GM18907 (cell line): ENCODE measurements at regions not wholly inside any gene's neighbourhood (a gene's known extent, or its start where the extent isn't known, plus 50 kb on each side); places are given as distances from the start of the nearest gene placed in this dataset.
"Not testable (repeated sequence)": the region's sequence is repeated elsewhere in the genome, so short reads cannot be mapped to it uniquely, and the experiment has no call there.

Experiments
- ATAC-seq: cut with Tn5 transposase; IDR thresholded peaks from one replicate; pipeline ENCODE4 v1.9.1; 2021; ENCODE audit warnings: mild to moderate bottlenecking, moderate library complexity; ENCODE audit not compliant: unreplicated experiment

DNA sequence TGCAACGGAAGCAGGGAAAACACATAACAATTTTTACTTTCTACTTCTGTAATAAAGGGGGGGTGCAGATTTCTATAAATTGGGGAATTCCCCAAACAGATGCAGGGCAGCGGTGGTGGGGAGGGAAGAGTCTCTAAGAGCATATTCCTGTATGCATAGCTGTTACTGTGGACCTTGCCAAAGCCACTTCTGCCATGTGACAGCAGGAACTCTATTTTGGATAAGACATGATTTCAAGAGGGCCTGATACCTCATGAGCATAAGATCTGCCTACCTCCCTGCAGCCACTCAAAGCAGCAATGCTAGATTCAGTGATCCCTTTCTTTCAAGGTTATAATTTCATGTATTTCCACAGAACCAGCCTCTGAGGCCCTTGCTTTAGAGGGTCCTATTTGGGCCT, 86.2 kb upstream of the CNKSR3 start:
- no peak for ATAC-seq

DNA sequence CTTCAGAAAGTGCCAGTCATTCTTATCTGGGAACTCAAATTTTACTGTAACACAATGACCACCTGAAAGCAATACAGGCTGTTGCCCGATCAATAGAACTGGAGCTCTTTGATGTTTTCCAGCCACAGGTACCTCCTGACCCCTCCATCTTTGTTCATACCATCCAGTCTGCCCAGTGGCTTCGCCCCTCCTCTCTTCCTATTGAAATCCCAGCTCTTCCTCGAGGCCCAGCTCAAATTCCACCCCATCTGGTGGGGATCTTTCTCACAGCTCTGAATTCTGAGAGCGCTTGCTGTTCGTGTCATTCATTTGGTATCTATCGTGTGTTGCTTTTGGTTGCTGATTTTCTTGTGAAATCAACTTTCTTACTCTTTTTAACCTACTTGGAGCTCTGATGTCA, 87.9 kb upstream of the CNKSR3 start:
- ATAC-seq = no peak

DNA sequence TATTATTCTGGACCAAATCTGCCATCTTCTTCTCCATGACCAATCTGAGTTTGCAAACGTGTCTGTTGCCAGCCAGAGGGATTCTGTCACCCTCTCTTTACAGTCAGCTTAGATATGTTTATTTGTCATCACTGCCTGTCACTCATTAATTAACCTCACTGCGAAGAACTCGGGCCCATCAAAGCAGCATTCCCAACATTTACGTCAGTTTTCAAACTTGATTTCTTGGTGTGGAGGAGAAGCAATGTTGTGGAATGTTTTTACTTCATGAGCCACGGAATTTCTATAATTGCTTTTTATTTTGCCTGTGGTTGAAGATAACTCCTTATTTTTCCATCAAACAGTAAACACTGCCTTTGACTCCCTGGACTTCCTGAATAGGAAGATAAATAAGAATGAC, 91.8 kb upstream of the CNKSR3 start:
- ATAC-seq = no peak

DNA sequence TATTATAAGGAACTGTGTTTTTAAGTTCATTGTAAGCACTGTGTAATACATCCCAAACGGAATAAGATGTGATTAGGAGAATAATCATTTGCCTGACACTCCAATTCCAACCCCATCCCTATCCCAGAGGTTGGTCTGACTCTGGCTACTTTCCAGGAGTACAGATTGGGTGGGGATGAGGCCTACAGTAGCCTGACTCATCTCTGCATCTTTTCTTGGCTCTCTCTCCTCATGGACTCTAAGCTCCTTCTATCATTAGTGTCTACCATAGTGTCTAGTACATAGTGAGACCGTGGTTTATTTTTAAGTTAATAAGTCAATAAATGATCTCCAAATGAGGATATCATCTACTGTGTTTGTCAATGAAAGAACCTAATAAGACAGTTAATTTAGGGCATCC, 92.2 kb upstream of the CNKSR3 start:
- no peak for ATAC-seq

DNA sequence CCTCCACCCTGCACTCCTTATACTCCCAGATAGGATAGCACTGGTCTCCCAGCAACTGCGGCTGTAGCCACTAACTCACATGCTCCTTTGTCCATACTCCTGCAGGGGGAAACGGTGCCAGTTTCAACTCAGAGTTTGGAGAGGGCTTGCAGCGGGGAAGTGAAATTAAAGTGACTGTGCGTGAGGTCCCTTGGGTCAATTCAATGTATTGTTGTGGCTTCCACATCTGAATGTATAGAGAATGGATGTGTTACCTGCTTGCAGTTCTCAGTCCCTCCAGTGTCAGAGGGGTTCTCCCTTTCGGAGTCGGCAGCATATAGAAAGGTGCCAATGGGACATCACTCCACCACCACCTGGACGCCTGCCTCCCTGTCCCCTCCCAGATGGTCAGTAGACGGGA, 93.6 kb upstream of the CNKSR3 start:
- ATAC-seq = no peak

DNA sequence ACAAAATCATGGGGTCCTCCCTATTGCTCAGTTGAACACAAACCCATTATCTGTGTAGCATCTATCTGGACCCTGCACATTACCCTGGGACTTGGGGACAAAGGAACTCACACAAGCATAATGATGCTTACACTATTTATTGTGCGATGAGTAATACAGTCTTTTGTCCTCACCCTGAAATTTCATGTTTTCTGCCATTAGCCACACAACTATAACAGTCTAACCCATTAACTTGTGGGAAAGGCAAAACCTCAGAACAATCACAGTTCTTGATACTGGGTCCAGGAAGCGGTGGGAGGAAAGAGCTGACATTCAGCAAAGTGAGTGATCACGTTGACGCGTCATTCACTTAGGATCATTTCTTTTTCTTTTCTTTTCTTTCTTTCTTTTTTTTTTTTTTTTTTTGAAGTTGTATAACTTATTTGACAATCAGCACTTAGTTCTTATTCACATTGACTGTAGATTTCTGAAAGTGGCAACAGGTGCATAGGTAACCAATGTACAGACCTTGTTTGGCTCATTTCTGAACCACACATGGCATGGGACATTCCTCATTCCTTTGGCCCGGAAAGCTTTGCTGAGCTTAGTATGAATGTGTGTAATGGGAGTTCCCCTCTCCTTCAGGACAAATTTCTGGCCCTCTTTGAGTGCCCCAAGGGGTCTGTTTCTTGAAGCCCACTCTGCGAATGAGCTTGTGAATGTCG, 94.8 kb upstream of the CNKSR3 start:
- ATAC-seq = peak; percentile 63

DNA sequence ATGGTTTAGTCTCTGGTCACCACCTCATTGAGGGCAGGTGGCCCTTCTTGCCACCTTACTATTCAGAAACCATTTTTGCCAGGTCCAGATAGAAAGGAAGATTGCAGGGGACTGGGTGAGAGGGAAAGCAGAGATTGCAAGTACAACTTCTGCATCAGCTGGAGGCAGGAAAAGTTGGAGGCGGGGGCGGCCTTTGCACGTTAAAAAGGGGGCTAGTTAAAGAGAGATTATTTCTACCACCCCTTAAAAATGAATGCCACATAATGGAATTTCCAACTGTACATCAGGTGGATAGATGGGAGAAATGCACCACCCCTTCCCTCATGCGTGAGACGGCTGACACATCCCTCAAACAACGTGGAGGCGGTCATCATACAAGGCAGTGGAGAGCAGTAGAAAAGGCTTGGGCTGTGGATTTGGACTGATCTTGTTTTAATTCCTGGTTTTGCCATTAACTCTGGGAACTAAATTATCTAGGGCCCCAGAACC, 95.4 kb upstream of the CNKSR3 start:
- ATAC-seq = no peak

DNA sequence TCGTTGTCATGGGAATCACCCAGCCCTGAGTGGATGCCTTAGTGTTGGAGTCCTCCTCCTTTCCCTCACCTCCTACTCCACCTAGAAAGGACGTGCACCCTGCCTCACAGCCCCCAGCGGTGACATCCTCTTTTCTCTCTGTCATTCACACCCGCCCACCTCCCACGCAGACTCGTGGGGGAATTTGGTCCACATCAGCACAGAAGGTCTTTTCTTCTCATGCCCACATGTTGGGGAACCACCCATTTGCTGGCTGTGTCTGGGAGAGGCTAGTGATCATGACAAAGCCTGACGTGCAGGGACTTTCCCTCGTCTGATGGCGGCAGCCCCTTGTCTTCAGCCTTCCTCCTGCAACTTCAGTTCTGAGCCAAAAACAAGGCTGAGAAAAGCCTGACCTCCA, 96.0 kb upstream of the CNKSR3 start:
- ATAC-seq = peak; percentile 87

DNA sequence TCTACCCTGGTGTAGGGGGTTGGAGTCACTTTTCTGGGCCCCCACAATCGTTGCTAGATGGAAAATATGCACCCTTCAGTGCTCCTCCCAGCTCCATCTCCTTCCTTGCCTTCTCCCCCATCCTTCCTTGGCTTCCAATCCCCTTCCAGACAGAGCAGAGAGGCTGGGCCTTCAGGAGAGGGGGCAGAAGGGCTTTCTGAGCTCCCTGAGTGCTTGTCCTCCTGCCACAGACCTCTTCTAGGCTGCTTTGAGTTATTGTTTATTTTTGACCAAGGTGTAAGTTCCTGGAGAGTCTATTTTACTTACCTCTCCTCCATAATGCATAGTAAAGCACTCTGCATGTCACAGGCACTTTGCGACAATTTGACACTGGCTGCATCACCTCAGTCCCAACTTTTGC, 96.4 kb upstream of the CNKSR3 start:
- no peak for ATAC-seq

DNA sequence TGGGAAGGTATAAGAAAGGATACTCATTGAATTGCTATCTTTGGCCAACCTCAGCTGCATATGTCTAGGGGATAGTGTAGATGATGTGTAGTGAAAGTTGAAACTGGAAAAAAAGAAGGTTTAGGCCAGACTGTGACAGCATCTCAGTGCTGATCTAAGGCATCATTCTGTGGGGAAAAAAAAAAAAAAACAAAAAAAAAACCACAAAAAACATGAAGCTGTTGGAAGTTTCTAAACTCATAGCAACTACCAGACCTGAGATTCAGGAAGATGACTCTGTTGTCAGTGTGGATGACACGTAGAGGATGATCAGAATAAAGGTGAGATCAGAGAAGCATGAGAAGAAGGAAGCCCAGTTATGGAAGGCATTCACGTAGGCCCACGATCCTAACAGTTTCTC, 100.8 kb upstream of the CNKSR3 start:
- ATAC-seq = peak; percentile 34

DNA sequence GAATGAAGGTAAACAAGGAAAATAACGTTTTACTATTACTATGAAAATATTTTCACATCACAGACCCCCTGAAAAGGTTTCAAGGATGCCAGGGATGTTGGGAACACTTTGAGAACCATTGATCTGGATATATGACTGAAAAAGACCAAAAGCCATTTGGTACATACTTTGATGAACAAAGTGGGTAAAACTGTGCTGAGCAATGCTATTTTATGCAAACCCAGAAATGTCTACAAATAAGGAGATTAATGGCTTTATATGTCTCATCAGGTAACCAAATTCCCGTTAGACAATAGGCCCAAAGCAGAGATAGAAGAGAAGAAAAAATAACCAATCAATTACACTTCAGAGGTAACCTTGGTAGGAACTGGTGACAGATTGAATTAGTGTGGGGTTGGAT, 101.4 kb upstream of the CNKSR3 start:
- ATAC-seq = no peak

DNA sequence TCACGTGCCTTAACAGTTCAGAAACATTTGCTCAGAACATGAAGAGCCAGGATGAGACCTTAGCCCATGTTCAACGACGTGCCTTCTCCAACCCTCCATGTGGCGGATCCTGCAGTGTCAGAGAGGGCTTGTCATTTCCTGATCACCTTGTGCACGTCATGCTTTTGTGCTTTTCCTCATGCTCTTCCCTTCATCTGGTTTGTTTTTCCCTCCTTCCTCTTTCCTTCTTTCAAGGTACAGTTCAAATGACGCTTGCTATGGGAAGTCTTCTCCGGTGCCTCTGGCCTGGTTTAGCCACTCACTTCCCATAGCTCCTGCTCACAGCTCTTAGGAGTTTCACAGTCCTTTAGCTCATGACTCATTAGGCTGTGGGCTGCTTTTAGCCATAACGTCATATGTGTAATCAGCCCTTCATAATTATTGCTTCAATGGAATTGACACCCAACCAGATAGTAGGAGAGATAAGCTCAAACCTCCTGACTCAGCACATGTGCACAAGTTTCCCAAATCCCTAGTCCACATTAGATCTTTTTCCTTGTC, 102.7 kb upstream of the CNKSR3 start:
- no peak for ATAC-seq

DNA sequence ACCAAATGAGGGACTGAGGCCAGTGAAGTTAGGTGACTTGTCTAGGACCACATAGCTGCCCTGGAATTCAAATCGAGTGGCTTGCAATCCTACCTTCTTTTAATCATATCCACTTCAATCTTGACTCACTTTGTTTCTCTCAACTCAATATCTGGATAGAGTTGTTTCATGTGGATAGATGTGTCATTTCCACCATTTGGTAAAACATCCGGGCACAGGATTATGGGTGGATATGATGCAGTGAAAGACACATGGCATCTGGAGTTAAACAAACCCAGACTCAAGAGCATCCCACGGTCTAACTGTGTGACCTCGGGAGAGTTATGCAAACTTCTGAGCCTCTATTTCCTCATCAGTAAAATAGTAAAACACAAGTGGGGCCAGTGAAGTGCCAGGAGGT, 103.6 kb upstream of the CNKSR3 start:
- no peak for ATAC-seq

DNA sequence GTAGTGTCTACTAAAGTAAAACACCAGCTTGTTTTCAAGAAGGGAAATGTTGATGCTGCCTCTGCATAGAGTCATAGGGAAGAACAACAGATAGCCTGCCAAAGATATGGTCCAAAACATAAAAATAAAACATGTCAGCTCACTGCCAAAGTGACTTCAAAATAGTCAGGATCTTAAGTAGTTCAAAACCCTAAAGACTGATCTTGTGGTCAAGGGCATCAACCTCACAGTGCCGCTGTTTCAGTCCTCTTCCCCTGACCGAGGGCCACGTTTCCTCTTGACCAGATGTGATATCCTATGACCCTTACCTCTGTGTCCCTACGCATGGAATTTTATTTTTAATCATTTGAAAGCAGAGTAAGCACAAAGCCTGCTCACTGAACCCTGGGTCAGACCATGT, 104.2 kb upstream of the CNKSR3 start:
- ATAC-seq = no peak

DNA sequence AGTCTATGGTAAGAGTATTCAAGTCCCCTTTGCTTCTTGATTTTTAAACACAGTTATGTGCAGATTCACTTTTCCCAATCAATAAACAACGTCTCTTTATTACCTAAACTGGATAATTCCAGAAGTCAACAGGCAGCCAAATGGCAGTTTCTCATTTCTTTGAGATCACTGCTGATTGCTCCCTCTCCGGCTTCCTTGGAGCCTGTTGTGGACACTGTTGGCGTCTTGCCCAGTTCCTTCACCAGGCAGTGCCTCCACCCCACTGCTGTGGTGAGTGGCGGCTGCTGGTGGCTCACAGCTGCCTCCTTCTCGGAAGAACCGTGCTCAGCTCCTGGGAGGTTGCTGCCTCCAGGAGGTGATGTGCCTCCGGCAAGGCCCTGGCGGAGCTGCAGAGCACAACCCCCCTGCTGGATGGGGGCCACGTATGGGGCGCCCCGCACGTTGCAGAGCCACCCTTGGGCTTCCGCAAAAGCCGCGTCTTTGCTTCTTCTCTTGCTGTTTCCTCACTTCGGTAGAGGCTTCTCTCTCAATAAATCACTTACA, 105.1 kb upstream of the CNKSR3 start:
- ATAC-seq = no peak

DNA sequence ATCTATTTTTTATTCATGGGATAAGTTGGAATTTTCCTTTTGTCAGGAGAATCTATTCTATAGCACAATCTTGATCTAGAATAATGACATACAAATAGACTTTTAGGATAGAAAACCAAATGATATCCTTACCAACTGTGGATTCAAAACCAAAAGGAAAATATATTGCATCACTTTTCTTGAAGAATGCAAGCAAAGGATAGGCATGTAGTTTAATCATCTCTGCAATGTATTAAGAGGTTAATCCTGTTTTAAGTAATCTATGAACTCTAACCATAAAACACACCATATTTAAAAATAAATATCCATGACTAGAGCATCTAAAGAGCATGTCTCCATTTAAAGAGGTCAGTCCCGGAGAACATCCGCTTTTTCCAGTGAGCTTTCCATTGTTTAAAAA, 106.7 kb upstream of the CNKSR3 start:
- ATAC-seq = no peak

DNA sequence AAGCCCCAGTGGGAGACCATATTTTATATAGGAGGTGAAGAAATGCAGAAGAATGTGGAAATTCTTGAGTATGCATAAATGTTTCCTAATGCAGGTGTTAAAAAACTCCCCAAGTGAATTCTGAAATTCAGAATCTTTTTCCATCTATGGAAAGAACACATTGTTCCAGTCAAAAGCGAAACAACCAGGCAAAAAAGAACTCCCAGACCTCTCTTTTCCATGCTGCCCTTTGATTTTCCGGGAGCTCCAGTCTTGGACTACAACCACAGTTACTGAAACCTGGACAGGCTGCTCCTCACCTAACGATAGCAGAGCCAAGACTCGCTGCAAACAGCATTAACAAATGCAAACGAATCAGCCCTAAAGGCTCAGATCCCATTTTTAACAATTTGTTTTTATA, 108.7 kb upstream of the CNKSR3 start:
- no peak for ATAC-seq

DNA sequence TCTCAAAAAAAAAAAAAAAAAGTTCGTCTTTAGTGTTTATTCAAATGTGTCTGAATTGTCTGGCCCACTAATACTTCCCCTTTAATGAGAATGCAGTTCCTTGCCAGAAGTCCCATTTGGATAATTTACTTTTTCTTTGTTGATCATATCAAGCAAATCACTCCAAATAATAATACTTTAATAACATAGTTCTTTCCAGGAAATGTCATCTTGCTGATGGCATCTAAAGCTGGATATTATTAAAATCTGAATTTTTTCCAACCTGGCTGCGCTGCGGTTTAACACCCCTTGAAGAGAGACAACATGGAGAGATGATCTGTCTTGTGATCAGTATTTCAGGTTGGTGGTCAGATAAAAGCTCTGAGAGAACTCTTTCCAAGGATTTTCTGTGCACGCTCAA, 111.2 kb upstream of the CNKSR3 start:
- no peak for ATAC-seq

DNA sequence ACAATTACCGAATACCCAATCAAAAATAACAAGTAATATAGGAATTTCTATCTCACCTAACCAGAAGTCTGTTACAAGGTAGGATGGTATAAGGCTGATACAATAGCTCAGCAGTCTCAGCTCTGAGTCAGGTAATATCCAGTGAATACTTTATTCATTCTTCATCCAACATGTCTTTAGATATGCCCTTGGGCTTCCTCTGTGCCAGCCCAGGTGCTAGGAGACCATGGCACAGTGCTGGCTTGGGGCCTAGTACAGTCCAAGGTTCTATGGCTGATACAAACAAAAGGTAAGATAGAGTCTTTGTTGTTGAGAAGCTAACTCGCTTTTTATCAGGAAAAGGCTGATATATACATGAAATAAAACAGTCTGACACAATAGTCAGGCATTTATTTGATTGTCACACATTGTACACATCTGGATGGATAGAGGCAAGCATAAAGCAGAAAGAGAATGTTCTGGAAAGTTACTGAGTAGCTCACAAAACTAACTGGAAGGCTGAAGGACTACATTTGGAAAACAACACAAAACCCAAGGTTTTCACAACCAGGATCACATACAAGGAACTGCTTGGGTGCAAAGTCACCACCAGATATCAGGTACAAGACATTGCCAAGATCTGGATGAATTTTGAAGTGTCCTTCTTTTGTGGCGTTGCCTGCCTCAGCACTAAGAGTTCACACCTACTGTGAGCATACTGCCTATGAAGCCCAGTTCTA, 110.4 kb upstream of the SCAF8 start:
- no peak for ATAC-seq

DNA sequence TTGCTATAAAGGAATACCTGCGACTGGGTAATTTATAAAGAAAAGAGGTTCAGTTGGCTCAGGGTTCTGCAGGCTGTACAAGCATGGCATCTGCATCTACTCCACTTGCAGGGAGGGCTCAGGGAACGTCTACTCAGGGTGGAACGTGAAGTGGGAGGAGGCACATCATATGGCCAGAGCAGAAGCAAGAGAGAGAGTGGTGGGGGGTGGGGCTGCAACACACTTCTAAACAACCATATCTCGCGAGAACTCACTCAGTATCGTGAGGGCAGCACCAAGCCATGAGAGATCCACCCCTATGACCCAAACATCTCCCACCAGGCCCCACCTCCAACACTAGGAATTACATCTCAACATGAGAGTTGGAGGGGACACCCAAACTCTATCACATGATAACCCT, 109.8 kb upstream of the SCAF8 start:
- ATAC-seq = no peak

DNA sequence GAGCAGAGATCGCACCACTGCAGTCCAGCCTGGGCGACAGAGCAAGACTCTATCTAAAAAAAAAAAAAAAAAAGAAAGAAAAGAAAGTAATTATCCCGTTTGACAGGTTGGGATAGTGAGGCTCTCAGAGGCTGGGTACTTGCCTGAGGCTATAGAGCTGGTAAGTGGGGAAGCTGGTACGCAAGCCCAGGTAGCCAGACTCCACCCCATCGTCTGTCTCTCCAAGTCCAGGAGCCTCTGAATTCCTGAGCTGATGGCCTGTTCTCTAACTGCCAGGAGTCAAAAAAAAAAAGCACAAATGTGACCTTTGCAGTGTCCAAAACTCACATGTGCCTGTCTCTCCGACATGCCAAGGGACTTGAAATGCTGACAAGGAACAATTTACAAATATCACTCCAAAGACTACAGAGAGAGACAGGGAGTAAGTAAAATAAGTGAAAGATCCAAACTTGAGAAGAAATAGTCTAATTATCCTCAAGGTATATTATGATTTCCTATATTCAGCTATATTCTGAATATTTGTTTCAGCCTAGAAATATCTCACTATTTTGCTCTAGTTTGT, 109.1 kb upstream of the SCAF8 start:
- ATAC-seq = no peak

DNA sequence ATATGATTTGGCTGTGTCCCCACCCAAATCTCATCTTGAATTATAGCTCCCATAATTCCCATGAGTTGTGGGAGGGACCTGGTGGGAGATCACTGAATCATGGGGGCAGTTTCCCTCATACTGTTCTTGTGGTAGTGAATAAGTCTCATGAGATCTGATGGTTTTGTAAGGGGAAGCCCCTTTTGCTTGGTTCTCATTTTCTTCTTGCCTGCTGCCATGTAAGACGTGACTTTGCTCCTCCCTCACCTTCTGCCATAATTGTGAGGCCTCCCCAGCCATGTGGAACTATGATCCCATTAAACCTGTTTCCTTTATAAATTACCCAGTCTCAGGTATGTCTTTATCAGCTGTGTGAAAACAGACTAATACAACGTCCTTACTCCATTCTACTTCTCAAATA, 108.5 kb upstream of the SCAF8 start:
- ATAC-seq = not testable (repeated sequence)
